Astrocyte of the spinal cord (primary cell): ENCODE measurements at regions not wholly inside any gene's neighbourhood (a gene's known extent, or its start where the extent isn't known, plus 50 kb on each side); places are given as distances from the start of the nearest gene placed in this dataset.
A peak's percentile ranks its signal among the peaks of the same experiment; 100 is the strongest.

Experiments
- DNase-seq: peaks from one replicate; pipeline ENCODE4 v3.0.0; 2011; ENCODE audit warnings: low read depth, low spot score
- H3K4me3 ChIP-seq: 2 replicates; pipeline ENCODE4 v1.5.1; 2011; ENCODE audit warnings: low read depth, mild to moderate bottlenecking, low read length, moderate library complexity
- in situ Hi-C: cut with HindIII; loops from 2 replicates; pipeline ENCODE4 v1.10.0; 2017; ENCODE audit warnings: low sequenced_read_pairs
- TF ChIP-seq, protein P1 (sequence below): IDR thresholded peaks from 2 replicates; pipeline ENCODE4 v1.5.1; 2012; ENCODE audit warnings: low read depth, mild to moderate bottlenecking, low read length, inconsistent platforms

DNA sequence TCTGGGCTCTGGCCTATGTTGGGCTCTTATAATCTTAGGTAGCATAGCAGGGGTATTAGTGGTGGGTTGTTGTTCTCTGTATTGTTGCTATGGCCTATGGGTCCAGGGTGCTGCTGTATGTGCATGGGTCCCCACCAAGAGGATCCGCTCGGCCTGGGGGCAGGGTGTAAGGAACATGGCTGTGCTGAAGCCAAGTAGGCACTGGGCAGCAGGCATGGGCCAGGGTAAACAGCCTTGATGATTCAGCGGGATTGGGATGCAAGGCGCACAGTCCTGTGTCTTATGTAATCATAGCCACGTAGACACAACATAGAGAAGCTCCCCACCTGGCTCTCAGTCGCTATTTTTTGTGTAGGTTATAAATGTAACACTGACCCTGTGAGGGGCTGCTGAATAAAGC is 306.9 kb downstream of the ZPLD1 start:
- DNase-seq = no peak
- H3K4me3 ChIP-seq = no peak overlapping the region
- TF ChIP-seq, protein P1, sequence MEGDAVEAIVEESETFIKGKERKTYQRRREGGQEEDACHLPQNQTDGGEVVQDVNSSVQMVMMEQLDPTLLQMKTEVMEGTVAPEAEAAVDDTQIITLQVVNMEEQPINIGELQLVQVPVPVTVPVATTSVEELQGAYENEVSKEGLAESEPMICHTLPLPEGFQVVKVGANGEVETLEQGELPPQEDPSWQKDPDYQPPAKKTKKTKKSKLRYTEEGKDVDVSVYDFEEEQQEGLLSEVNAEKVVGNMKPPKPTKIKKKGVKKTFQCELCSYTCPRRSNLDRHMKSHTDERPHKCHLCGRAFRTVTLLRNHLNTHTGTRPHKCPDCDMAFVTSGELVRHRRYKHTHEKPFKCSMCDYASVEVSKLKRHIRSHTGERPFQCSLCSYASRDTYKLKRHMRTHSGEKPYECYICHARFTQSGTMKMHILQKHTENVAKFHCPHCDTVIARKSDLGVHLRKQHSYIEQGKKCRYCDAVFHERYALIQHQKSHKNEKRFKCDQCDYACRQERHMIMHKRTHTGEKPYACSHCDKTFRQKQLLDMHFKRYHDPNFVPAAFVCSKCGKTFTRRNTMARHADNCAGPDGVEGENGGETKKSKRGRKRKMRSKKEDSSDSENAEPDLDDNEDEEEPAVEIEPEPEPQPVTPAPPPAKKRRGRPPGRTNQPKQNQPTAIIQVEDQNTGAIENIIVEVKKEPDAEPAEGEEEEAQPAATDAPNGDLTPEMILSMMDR = no peak
- in situ Hi-C loops = no loop called here

DNA sequence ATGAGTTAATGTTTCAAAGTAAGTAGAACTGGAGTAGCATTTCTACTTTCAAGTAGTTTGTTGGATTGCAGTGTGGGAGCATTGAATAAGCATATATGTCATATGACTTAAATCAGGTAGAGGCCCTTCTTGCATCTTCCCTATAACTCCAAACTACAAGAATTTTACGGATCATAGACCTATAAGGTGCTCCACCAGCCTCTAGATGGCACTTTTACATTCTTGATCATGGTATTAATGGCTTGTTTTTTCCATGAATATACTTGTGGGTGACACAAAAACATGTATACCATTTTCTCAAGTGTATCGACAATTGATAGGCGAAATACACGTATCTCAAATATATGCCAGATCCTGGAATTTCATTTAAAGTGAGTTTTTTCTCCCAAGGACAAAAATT is 311.1 kb downstream of the ZPLD1 start:
- DNase-seq = peak; percentile 27
- TF ChIP-seq, protein P1 = peak; percentile 25
- in situ Hi-C loops = no loop called here
- H3K4me3 ChIP-seq = no peak overlapping the region

DNA sequence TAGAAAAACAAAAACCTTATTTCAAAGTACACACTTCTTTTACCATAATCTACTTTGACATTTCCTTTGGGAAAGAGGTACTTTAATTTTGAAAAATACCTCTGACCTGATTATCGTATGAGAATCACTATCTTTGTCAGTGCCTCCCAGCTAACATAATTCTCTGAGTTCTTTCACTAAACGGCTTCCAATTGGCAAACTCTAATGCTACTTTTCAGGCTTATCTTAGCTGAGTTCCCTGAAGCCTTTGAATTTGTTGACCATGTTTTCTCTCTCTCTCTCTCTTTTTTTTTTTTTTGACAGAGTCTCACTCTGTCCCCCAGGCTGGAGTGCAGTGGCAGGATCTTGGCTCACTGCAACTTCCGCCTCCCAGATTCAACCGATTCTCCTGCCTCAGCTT is 312.8 kb downstream of the ZPLD1 start:
- TF ChIP-seq, protein P1 = no peak
- in situ Hi-C loops = no loop called here
- H3K4me3 ChIP-seq = no peak overlapping the region
- DNase-seq = no peak

DNA sequence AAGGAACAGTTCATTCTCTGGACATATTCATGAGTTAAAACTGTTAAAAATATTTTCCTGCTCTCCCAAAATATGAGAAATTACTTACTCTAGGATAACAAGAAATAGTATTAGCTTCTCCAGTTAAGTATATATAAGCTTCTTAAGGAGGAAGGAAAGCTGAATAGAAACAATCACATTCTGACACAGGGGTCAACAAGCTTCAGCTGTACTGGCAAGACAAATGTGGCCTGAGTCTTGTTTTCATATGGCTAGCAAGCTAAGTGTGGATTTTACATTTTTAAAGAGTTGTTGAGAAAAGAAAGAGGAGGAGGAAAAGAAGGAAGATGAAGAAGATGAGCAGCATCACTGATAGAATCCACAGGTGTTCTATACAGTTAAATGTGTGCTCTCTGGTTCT is 313.8 kb downstream of the ZPLD1 start:
- in situ Hi-C loops = no loop called here
- TF ChIP-seq, protein P1 = no peak
- no peak overlapping the region for H3K4me3 ChIP-seq
- DNase-seq = no peak

DNA sequence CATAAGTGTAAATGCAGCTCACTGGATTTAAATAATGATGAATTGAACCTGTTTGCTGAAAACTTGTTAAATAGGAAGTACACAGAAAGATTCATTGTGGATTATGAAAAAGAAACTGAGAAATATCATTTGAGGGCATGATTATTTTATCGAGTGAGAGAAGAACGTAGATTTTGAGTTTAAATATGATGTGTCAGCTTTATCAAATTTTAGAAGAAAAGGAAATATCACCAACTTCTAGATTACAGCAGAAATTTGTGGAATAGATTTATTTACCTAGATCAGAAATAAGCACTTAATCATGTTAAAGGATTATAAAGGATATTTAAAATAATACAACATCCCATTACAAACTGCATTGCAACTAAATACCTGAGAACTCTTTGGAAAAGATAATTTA is 315.5 kb downstream of the ZPLD1 start:
- TF ChIP-seq, protein P1 = no peak
- DNase-seq = no peak
- no peak overlapping the region for H3K4me3 ChIP-seq
- in situ Hi-C loops = no loop called here

DNA sequence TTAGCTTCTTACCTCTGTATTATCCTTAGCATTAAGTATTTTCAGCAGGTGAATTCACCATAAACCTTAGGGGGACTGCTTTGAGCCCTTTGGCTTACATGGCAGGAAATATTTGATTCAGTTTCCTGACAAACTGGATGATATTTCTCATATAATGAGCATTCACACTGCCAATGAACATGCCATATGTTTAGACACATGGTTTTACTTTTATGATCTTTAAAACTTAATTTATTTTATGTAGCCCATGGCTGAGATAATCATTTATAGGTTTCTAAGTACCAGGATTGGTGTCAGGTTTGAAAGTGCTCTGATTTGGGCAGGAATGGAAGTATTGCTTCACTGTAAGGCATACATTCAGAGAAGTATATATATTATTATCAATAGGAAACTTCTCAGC is 319.1 kb downstream of the ZPLD1 start:
- no peak for DNase-seq
- H3K4me3 ChIP-seq = no peak overlapping the region
- in situ Hi-C loops = no loop called here
- TF ChIP-seq, protein P1 = no peak

DNA sequence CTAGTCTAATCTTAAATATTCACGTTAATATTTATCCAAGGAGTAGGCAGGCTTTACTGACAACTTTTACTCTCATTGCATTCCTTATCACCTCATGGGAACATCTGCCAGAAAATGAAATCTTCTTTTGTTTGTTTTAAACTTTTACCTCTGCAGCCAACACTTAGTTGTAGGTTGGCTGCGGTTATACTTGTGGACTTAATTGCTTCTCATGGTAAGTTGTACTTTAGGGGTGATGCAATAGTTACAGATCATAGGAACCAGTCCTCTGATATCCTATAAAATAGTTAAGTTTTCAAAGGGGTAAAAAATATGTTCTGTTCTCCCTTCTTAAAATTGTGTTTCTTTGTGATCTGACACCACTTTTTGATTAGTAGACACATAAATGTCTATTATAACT is 321.9 kb downstream of the ZPLD1 start:
- DNase-seq = no peak
- TF ChIP-seq, protein P1 = no peak
- in situ Hi-C loops = no loop called here
- H3K4me3 ChIP-seq = no peak overlapping the region
